ENCODE measurements at regions not wholly inside any gene's neighbourhood (a gene's known extent, or its start where the extent isn't known, plus 50 kb on each side); places are given as distances from the start of the nearest gene placed in this dataset.

DNA sequence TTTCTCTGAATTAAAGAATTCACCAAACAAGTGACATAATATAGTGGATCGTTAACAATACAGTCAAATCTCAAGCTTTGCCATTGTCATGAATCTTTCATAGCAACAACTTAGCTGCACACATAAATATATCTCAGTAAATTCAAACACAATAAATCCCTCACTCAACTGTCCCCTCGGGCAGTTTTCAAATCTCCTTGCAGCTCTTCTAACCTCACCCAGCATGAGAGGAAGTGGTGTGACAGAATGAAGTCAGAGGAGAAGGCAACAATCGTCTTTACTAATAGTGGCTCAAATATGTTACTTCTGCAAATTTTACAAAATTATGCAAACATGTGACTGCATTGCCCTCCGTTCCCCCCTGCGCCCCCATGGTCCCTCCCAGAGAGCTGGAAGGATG lies 148.2 kb downstream of the RAP2A start:
- BruUV-seq (replicated peaks): no TSS peak
- Histone ChIP-seq H2BK20ac (ENCODE audit: low read depth, low read length) (no peak overlapping the region), H4K20me1 (ENCODE audit: insufficient read depth, low read length) (no peaks in the 10 kb centered on the region), H4K8ac (ENCODE audit: low read depth in 2 of 2, low read length in 2 of 2) (no peak overlapping the region), H3K14ac (replicated peaks; ENCODE audit: low read depth, low read length) (no peak overlapping the region), H3K27ac (ENCODE audit: insufficient read depth, low read length) (no peak overlapping the region), H3K9me1 (ENCODE audit: insufficient read depth, low read length) (no peaks in the 10 kb centered on the region), H3K56ac (ENCODE audit: extremely low read depth, insufficient read depth, low read length) (no peak overlapping the region), H3K4ac (ENCODE audit: low read depth, low read length) (no peak overlapping the region), H4K5ac (ENCODE audit: low read depth, low read length) (no peak overlapping the region), H3K4me1 (ENCODE audit: control insufficient read depth, insufficient read depth, low read length) (no peaks in the 10 kb centered on the region), H3K9ac (ENCODE audit: low read depth, low read length) (no peak overlapping the region), H3K23ac (ENCODE audit: low read depth, low read length) (no peak overlapping the region), H2AK5ac (ENCODE audit: low read depth, low read length) (no peak overlapping the region), H3K27me3 (ENCODE audit: control insufficient read depth, insufficient read depth, low read length) (peaks cover 10% of the 10 kb centered on the region), H3K4me2 (ENCODE audit: low read depth, low read length) (no peak overlapping the region), H3K79me1 (ENCODE audit: low read depth in 1 of 2, low read length in 2 of 2) (no peaks in the 10 kb centered on the region), H3K18ac (ENCODE audit: low read depth, low read length) (no peak overlapping the region), H3K9me3 (ENCODE audit: control insufficient read depth, insufficient read depth, low read length) (no peaks in the 10 kb centered on the region), H3K4me3 (ENCODE audit: insufficient read depth, low read depth, low read length) (no peak overlapping the region), H2AFZ (replicated peaks; ENCODE audit: low read length, poor library complexity) (no peak overlapping the region), H4K91ac (ENCODE audit: insufficient read depth, low read depth, low read length) (no peak overlapping the region), H3K36me3 (ENCODE audit: control insufficient read depth, insufficient read depth, low read length) (no peaks in the 10 kb centered on the region), H2BK15ac (ENCODE audit: low read depth, low read length) (no peak overlapping the region), H2BK120ac (ENCODE audit: low read depth, low read length) (no peak overlapping the region), H2AK9ac (replicated peaks; ENCODE audit: low read depth, low read length, poor library complexity) (no peak overlapping the region), H2BK5ac (ENCODE audit: low read depth, low read length, poor library complexity, severe bottlenecking) (no peak overlapping the region)
- POLR2A ChIA-PET (ENCODE audit: unreplicated experiment): no interaction called here
- ATAC-seq (ENCODE audit: low read depth) (no peak), DNase-seq (no peak)
- 83% methylated on average over 1 of the region's 5 CpGs; no CpG with 5 or more reads in 1 of the 2 experiments for WGBS, 2 experiments (ENCODE audit: extremely low coverage in 2 of 2, insufficient read length in 1 of 2)
- TF ChIP-seq MAZ (IDR thresholded peaks at IDR 0.05; ENCODE audit: borderline replicate concordance, low read depth, low read length): no peak
- TF ChIP-seq, protein P1, sequence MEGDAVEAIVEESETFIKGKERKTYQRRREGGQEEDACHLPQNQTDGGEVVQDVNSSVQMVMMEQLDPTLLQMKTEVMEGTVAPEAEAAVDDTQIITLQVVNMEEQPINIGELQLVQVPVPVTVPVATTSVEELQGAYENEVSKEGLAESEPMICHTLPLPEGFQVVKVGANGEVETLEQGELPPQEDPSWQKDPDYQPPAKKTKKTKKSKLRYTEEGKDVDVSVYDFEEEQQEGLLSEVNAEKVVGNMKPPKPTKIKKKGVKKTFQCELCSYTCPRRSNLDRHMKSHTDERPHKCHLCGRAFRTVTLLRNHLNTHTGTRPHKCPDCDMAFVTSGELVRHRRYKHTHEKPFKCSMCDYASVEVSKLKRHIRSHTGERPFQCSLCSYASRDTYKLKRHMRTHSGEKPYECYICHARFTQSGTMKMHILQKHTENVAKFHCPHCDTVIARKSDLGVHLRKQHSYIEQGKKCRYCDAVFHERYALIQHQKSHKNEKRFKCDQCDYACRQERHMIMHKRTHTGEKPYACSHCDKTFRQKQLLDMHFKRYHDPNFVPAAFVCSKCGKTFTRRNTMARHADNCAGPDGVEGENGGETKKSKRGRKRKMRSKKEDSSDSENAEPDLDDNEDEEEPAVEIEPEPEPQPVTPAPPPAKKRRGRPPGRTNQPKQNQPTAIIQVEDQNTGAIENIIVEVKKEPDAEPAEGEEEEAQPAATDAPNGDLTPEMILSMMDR (conservative IDR thresholded peaks at IDR 0.05; ENCODE audit: low read depth, low read length): no peak
- TF ChIP-seq NFE2L2 (IDR thresholded peaks at IDR 0.05; ENCODE audit: low read depth, low read length): no peak
- TF ChIP-seq BHLHE40 (IDR thresholded peaks at IDR 0.05; ENCODE audit: low read depth, low read length): no peak
- TF ChIP-seq, protein P2, sequence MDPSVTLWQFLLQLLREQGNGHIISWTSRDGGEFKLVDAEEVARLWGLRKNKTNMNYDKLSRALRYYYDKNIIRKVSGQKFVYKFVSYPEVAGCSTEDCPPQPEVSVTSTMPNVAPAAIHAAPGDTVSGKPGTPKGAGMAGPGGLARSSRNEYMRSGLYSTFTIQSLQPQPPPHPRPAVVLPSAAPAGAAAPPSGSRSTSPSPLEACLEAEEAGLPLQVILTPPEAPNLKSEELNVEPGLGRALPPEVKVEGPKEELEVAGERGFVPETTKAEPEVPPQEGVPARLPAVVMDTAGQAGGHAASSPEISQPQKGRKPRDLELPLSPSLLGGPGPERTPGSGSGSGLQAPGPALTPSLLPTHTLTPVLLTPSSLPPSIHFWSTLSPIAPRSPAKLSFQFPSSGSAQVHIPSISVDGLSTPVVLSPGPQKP (IDR thresholded peaks at IDR 0.05; ENCODE audit: borderline replicate concordance, low read depth, low read length): no peak
- in situ Hi-C loops (cut with MboI; ENCODE audit: low sequenced_read_pairs): no loop called here
- intact Hi-C loops (cut with micrococcal nuclease): no loop called here
- CTCF ChIA-PET: no interaction called here
- dilution Hi-C loops (cut with HindIII; ENCODE audit: low sequenced_read_pairs, unreplicated experiment): no loop called here
